Renal cortex interstitium (tissue), 11 donors: ENCODE measurements at regions not wholly inside any gene's neighbourhood (a gene's known extent, or its start where the extent isn't known, plus 50 kb on each side); places are given as distances from the start of the nearest gene placed in this dataset.
A peak's percentile ranks its signal among the peaks of the same experiment; 100 is the strongest.

Experiments
- DNase-seq, 11 donors: peaks; one replicate each; pipeline ENCODE4 v3.0.0-alpha.2; 2013; ENCODE audit warnings: low read depth in 9 of 11, low spot score in 4 of 11; ENCODE audit errors: extremely low read depth in 1 of 11

GRCh38 chr1:83742446-83742845, 256.5 kb downstream of the TTLL7 start:
- no peak for DNase-seq

DNA sequence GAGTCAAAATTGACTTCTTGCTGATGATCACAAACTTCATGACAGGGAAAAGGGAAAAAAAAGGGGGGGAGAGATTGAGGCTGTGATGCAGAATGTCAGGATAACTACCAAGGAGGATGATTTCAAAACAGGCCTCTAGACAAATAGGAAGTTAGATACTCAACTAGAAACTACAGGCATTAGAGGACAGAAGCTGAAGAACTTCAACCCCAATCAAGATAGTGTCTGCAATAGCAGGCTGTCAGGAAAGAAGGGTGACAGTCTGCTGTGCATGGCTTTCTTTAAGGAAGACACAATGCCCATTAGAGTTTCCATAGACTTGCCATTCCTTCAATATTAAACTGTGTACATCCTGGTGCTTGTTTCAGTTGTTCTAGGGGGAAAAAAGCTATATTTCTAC, 257.2 kb downstream of the TTLL7 start:
- DNase-seq, result no peak

- DNase-seq, result no peak
These were observed 257.6 kb downstream of the TTLL7 start for GRCh38 chr1:83741348-83741747.

DNA sequence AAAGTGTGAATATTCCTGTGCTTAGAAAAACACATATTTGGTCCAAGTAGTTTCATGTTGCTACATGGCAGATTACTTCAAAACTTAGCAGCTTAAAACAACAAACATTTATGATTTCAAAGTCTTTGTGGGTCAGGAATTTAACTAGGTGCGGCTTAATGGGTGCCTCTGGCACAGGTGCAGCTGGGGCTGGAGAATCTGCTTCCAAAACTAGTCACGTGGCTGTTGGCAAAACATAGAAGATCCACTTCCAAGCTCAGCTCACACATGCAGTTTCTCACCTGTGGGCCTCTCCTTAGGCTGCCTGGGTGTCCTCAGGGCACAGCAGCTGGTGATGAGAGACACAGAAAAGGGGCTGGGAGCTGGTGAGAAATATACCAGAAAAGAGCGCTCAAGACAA, 263.4 kb downstream of the TTLL7 start:
- DNase-seq, result no peak

- DNase-seq, result no peak
These were observed 264.5 kb downstream of the TTLL7 start for GRCh38 chr1:83734420-83734819.

DNA sequence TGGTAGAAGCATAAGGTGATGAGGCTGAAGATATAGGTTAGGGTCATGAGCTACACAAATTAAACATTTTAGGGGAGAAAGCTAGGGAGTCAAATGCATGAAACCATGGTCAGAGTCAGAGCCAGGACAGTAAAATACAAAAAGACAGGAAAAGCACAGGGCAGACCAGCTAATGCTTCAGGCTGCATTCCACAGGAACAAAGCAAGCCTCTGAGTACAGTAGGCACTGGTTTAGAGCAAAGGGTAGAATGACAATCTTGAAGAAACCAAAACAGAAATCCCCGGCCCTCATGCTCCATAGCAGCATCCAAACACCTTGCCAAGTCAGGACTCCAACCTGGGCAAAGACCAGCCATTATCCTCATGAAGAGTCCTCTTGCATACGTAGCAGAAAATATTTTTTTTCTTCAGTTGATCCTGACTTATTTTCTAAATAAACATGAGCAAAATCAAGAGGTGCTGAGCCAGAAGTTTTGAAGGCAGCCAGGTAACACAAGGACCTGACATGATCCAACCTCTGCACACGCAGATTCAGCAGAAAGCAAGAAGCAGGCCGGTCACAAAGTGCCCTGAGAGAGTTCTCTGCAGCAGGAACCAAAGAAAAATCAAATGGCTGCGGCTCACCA, 273.1 kb downstream of the TTLL7 start:
- no peak for DNase-seq

GRCh38 chr1:83718338-83718737, 280.6 kb downstream of the TTLL7 start:
- DNase-seq, result no peak

- no peak for DNase-seq
These were observed 281.1 kb downstream of the TTLL7 start for GRCh38 chr1:83717785-83718184.

- DNase-seq, result no peak
These were observed 282.3 kb downstream of the TTLL7 start for GRCh38 chr1:83716641-83717040.

DNA sequence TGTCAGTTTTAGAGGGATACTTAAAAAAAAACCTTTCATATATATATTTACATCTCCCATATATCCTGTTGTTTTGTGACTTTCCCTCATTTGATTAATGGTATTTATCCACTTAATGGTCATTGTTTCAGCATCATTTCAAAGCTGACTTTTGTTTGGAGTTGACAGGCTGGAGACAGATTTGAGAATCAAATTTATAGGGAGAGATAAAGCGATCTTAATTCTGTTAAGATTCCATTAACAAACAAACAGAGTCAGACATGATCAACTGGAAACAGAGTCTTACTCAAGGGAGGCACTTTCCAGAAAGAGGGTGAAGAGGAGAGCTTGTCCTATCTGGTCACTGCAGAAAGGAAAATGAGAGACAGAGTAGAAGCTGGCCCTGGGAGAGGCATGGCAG, 283.4 kb downstream of the TTLL7 start:
- DNase-seq, result no peak

DNA sequence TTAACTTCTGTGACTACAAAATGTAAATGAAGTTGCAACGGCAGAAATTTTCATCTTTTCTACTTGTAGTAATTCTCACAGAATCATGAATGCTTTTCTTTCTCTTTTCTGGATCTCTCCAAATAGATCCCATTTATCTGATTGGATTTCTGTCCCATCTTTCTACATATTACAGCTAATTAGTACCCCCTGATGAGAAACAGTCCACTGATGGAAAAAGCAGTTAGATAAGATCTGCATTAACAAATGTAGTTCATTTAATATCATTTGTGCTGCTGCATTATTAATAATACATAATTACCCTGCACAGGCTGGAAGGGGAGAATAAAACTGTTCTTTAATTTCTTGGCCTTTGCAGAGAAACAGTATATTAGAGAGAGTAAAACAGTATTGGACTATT, 289.3 kb downstream of the TTLL7 start:
- no peak for DNase-seq

DNA sequence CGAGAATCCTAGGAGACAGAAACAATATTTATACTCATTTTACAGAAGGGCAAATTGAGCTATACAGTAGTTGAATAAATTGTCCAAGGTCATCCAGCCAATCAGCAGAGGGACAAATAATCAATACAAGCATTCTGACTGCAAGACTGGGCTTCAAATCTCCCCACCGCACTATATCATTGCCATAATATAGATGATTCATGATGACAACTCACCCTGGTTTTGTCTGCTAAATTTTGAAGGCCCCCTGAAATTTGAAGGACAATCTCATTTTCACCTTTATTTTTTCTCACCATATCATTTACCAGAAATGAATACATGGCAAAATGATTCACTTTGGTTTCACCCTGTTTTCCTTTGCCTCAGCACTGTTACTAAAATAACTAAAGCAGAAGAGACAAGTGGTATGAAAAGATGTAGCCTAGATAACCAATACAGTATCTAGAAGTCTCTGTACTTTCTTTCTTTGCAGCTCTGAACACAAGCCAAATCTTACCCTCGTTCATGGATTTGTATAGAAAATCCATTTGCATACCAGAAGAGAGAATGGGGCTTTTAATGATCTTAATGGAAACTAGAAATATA, 292.5 kb downstream of the TTLL7 start:
- no peak for DNase-seq

- DNase-seq, result no peak
These were observed 293.8 kb downstream of the TTLL7 start for GRCh38 chr1:83705091-83705490.

DNA sequence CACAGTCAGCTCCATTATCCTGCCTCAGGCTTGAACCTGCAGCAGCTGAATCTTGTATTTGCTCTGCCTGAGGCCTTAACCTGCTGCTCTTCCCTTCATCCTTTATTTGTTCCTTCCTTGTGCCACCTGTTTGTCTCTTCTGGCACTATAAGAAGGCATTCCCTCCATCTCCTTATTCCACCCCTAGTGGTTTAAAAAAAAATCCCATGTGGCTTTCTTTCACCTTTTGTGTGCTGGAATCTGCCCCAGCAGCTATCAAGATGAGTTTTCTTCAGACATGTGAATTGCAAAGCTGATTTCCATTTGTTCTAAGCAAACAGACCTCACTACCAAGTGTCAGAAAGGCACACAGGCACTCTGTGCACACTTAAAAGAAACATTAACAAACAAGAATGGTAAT, 294.6 kb downstream of the TTLL7 start:
- no peak for DNase-seq

DNA sequence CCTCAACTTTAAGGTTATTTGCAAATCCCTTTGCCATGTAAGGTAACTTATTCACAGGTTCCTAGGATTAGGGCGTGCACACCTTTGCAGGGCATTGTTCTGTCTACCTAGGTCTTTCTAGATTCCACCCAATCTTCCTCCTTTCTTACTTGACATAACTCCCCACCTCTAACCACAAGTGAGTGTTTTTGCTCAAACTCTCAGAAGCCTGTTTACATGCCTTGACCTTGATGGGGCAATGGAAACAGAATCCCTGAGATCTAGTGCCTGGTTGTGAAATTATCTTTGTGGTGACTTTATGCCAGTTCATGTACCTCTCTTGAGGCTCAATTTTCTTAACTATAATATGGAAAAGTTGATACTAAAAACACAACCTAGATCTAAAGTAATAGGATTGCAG, 296.6 kb downstream of the TTLL7 start:
- DNase-seq, result no peak

- no peak for DNase-seq
These were observed 297.6 kb downstream of the TTLL7 start for GRCh38 chr1:83701355-83701754.

- no peak for DNase-seq
These were observed 300.3 kb downstream of the TTLL7 start for GRCh38 chr1:83698644-83699043.

- no peak for DNase-seq
These were observed 301.0 kb downstream of the TTLL7 start for GRCh38 chr1:83697961-83698360.

DNA sequence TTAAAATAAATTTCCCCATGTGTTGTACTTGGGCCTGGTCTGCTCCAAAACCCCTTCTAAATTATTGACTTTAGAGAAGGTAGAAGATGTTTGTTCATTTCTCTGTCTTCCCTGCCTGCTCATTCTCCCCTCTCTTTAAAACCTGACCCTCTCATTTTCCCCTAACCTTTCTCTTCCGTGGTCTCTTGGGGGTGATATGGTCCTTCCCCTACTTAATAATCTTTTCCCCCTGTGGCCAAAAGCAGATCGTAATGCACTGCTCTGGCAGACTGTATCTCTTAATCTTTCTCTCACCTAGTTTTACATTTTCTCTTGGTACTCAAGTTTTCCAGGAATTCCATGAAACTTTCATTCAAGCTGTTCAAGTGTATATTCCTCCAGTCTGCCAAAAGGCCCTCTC, 301.7 kb downstream of the TTLL7 start:
- DNase-seq, result no peak

GRCh38 chr1:83694449-83694848, 304.5 kb downstream of the TTLL7 start:
- no peak for DNase-seq

DNA sequence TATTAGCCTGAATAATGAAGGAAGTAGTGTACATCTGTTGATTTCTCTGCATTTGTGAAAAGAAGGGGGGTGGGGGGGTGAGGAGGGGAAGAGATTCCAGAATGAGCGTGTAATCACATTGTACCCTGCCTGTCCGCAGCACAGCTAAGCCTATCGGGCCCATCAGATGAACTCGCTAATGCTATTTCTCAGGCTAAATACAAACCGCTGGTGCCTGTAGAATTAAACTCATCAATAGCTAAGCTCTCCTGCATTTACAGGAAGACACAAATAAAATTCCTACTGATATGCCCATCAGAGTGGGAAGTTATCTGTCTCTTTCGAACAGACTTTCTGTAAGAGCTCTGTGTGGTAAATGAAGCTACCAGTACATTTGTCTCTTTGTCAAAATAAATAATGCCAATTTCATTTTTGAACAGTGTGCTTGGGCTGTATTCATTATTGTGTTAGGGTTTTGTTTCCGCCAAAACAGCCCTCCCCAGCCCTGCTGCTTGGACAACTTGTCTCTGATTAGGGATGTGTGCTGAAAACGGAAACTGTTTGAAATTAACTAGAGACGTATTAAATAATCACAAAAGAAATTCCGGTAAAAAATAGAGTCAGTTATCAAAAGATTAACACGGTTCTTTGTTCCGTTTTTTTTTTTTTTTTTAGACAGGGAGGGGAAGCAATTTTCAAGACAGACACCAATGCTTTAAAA, 305.4 kb downstream of the TTLL7 start:
- peak in 2 of 11 donors; percentile 8 to 15 for DNase-seq
